GM21737 (cell line): ENCODE measurements at regions not wholly inside any gene's neighbourhood (a gene's known extent, or its start where the extent isn't known, plus 50 kb on each side); places are given as distances from the start of the nearest gene placed in this dataset.

Source experiments
- ATAC-seq: cut with Tn5 transposase; IDR thresholded peaks from one replicate; pipeline ENCODE4 v1.9.1; 2021; ENCODE audit warnings: mild to moderate bottlenecking, moderate library complexity; ENCODE audit not compliant: unreplicated experiment

DNA sequence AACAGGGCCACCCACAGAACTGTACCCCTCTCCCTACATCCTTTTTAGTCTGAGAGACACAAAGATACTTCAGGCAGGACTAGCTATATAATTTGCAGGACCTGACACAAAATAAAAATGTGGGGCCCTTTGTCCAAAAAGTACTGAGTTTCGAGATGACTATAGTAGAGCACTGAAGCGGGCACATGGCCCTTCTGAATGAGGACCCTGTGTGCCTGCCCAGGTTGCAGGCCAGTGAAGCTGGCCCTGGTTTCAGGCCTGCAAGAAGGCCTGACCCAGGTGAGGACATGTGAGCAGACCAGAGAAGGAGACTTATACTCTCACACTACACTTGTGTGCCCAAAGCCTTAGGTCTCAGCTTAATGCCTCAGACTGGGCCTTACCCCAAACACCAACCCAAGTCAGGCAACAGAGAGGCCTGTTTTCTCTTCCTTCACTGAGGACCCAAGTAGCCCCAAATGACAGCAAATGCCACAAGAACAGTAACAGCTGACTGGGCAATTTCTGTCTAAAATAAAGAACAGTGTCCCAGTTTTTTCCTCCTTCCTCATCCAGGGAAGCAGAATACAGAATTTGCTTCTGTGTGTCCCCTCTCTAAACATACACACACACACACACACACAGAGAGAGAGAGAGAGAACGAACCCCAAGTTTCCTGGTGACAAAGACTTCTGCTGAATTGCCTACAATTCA, 100.9 kb upstream of the ARHGEF3 start:
- ATAC-seq: no peak

DNA sequence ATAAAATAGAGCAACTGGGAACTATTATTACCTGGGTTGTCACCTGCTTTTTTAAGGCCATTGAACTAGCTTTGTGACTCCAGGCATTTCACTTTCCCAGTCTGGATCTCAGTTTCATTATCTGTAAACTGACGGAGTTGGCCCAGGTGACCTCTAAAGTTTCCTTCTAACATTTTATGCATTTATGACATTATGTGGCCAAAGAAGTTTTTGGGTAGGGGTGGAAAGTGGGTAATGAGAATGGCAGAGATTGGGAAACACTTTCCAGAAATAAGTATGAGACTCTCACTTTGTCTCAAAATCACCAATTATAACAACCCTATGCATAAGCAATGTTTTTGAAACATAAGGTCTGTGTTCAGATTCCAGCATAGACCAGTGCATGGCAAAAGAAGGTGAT, 99.1 kb upstream of the ARHGEF3 start:
- no peak for ATAC-seq

DNA sequence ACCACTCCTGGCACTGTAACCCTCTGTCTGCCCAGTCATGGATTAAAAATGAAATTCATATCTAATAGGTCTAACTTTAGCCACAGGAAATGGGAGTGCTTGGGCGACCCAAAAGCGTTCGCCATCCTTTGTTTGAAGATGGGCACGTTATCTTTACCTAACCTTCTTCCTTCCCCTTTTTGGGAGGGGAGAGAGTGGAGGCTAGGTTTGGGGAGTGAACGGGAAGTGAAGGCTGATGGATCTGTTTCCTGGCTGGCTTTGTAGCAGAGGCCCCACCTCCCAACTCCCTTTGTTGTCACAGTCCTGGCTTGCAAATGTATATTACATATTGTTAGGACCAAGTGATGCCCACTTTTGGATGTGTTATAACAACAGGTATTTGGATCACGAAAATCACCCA, 98.1 kb upstream of the ARHGEF3 start:
- no peak for ATAC-seq

DNA sequence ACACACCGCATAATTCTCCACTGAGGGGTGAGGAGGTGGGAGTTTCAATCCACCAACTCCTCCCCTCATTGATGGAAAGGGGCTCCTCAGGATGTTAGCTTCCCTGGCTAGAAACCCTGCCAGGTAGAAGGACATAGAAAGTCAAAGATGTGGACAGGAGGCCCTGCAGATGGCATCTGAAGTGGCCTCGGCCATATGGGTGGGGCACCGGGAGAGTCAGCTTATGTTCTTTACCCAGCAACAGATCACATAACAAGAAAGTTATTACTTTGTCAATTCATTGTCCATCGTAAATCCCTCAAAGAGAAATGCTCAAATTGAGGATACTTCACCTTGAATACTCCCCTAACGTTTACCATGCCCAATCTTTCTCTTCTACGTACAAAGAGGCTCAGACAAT, 97.3 kb upstream of the ARHGEF3 start:
- no peak for ATAC-seq

DNA sequence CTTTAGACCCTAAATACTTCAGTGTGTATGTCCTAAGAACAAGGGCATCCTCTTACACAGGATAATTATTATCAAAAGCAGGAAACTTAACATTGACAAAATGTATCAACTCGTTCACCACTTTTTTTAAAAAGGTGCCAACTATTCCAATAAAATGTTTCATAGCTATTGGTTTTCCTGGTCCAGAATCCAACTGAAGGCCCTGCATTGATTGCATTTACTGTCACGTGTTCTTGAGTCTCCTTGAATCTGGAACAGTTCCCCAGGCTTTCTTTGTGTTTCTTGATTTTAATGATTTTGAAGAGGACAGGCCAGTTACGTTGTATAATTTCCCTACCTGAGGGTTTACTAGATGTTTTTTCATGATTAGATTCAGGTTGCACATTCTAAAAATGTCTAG, 94.6 kb upstream of the ARHGEF3 start:
- no peak for ATAC-seq

DNA sequence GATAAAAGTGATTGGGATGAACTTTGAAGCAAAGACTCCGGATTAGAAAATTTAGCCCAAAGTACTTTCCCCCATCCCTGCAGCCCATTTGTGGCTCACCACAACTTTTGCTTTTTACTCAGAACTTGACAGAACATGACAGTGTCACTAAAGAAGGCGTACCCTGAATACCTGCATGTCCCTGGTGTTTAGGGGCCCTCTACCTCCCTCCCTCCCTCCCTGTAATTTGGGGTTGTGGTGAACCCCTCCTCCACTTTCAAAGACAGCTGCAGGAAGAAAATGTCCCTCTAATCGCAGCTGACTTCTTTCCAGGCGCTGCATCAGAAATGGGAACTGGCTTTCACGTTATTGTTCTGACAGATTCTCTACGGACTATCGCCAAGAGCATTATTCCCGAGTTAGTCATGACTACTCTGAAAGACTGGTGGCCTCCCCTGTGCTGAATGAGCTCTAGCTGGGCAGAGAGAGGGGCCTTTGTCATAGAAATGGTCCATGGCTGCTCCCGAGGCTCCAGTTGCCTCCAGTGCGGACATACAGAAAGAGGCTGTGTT, 93.2 kb upstream of the ARHGEF3 start:
- no peak for ATAC-seq

DNA sequence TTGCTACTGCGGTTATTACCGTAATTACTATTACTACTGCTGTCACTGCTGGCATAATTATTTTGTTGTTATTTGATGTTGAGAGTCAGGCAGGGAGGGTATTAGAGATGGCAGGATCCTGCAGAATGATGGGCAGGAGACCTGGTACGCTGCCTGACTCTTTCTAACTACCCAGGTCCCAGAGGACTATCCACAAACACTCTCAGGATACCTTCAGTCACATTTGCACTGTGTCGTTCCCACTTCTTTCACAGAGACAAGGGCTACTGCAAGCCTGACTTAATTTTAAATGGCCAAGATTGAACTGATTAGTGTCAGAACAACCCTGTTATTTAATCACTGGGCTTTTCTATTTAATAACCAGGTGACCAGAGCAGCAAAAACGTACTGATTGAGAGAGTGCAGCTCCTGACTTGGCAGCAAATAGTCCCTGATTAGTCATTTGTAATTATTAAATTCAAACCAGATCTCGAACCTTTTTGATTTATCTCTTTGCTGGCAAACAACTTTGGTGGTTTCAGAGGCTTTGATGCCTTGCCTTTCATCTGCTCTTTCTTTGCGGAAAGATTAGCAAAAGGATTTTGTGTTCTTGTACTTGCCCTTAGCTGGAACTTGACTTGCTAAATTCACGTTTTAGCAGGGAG, 88.8 kb upstream of the ARHGEF3 start:
- ATAC-seq: no peak

DNA sequence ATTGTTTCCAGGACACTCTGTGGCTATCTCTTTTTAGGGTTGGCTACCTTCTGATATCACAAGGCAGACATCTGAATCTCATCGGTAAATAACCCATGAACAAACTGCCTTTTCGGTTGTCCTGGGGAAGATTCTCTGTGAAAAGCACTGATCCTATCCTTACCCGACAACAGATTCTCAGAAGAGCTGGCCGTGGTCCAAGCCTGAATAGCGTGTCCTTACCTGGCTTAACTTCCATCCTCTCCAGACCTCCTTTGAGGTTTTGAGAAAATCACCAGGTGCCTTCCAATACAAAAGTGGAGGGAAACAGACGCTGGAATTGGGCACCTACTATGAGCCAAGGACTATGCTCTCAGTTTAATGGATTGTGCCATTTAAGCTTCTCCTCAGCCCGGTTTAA, 87.4 kb upstream of the ARHGEF3 start:
- no peak for ATAC-seq

DNA sequence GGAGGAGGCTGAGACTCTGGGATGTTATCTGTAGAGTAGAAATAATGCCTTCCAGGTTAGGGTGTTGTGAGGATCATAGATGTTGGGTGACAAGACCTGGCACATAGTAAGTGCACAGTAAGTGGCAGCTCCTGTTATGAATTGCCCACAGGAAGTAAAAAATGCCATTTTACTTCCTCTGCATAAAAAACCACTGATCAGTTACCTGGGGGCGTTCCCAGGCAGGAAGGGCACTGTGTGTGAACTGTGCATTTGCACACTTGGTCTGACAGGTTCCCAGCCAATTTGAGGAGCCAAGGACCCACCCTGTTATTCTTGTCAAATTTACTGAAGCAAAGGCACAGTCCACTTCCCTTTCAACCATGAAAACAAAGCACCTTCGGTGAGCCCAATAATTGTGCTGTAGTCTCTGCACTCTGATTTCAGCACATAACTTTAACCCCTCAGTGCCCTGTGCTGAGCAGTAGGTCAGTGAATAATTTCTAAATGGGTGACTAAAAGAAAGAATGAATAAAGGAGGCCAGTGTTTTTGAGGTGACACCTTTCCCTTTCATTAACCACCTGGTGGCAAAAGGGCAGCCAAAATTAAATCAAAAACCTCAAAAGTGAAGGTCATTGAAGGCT, 85.8 kb upstream of the ARHGEF3 start:
- no peak for ATAC-seq

DNA sequence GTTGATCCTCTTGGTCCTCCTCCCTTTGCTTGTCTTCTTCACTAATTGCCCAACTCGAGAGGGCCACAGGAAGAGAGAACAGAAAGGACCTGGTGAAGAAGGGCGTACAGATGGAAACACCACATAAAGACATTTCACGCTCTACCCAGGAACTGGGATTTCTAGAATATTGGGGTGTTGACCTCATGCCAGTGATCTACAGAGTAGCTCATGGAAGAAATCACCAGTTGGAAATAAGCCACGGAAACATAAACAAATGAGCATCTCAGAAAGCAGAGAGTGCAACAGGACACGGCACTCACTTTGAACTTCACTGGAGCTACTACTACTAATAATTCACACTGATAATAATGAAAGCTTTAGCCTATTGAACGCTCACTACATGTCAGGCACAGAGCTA, 84.6 kb upstream of the ARHGEF3 start:
- no peak for ATAC-seq

DNA sequence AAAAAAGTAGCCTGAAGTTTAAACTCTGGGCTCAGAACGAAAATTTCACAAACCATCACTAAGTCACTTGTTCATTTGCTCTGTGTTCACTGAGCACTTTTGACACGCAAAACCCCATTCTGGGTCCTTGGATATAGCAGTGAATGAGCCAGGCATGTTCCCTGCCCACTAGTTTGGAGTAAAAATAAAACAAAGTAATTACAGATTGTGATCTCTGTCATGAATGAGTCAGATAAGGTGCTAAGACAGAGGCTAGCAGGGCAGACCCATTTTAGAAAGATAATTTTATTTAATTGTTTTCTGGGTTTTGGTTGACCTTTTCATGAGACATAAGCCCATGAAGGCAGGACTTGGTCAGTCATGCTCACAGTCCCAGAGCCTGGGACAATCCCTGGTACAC, 84.1 kb upstream of the ARHGEF3 start:
- no peak for ATAC-seq

DNA sequence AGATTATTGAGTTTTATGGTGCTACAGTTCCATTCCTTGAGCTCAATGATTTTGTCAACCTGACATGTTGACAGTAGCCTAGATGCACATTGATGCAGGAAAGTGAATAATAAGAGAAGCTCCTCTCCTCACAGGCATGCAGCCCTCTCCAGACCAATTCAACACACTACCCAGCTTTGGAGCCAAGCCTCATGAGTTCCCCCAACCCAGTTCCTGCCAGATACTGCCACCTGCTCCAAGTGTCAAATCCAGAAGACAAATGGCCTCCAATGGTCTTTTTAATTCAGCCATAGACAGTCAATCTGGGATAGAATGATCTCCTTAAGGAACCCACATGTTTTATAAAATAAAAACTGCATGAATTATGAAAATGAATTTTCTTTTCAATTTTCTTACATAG, 83.7 kb upstream of the ARHGEF3 start:
- no peak for ATAC-seq

DNA sequence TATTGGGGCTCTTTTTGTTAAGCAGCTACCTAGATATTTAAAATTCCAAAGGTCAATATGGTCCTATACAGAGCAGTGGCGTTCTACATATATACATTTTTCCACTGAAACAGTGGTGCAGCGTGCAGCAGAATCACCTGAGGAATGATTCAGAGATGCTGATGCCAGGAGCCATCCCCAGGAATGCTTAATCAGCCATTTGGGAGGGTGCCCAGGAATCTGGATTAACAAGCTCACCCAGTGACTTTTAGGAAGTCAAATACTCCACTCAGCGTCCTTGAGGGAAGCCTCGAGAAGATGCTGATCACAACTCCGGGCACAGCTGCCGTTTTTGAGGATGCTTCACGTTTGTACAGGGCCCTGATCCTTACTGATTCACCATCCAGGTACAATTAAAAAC, 82.6 kb upstream of the ARHGEF3 start:
- no peak for ATAC-seq

DNA sequence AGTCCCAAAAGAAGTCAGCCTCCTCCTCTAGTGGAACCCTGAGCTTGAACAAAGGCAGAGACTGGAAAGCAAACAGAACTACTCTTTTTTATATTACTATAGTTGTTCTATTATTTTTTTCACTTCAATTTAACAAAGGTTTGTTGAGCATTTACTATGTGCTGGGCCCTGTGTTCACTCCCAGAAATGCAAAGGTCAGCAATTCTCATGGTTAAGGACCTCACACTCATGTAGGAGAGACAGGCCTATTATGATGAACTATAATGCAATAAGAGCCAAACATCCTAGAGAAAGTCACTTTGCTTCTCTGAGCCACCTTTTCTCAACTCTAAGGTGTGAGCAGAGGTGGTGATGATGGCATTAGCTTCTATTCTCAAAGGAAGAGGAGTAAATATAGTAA, 82.1 kb upstream of the ARHGEF3 start:
- no peak for ATAC-seq

DNA sequence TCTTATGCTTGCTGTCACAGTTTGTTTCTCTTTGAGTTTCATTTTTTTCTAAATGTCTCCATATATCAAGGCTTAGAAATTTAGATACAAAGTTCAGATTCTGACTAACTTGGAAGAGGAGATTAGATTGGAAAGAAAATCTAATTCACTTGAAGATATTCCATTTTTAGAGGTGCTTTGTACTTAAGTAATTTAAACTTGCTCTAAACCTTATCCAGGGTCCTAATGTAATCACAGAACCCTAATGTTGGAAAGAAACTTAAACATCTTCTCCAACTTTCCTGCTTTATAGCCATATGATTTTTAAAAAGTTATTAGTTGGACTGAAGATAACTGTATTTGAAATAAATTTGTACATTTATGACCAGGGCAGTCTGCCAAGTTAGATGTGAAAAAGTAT, 81.1 kb upstream of the ARHGEF3 start:
- no peak for ATAC-seq

DNA sequence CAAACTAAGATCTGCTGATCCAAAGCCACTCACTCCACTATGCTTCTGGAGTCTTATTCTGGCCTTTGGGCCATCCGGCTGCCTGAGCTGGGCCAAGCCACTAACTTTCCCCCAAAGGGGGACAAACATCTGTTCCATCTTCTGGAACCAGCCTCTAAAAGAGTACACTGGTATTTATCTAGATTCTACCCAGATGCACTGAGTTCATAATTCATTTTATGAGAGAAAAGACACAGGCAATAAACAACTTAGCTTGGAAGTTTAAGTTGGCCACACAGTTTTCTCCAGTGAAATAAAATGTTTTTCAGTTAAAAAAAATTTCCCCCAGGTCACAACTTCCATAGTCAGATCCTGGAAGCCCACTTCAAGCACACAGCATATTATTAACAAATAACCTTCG, 80.1 kb upstream of the ARHGEF3 start:
- ATAC-seq: no peak

DNA sequence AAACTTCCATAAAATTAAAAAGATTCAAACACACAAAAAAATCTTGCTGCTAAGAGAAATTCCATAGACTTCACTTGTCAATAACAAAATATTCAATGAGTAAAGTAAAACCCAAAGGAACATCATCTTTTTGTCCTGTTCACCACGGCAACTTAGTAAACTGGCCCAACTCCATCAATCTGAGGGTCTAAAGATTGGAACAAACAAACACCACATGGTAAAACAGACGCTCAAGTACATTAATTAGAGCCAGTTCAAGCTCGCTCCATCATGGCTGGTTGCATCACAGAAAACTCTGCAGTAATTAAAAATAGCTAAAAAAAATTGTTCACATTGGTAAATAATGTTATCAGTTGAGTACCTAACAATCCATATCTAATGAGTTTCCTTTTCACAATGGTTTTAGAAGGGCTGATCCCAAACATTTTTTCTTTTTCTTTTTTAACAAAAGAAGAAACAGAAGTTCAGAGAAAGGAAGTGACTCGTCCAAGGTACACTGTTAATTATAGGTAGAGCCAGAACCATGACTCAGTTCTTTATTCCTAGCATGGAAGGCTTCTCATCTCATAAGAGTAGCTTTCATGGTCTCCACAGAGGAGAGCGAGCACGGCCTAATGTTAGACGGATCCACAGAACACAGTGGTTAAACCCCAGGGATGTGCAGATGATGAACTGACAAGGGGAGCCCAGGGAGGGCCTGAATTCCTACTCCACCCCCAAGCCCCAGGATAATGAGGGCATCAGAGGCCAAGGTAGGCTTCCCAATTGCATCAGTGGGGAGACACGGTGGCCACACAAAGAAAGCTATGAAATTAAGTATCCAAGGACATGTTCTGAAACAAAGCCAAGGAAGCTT, 79.2 kb upstream of the ARHGEF3 start:
- ATAC-seq: no peak

DNA sequence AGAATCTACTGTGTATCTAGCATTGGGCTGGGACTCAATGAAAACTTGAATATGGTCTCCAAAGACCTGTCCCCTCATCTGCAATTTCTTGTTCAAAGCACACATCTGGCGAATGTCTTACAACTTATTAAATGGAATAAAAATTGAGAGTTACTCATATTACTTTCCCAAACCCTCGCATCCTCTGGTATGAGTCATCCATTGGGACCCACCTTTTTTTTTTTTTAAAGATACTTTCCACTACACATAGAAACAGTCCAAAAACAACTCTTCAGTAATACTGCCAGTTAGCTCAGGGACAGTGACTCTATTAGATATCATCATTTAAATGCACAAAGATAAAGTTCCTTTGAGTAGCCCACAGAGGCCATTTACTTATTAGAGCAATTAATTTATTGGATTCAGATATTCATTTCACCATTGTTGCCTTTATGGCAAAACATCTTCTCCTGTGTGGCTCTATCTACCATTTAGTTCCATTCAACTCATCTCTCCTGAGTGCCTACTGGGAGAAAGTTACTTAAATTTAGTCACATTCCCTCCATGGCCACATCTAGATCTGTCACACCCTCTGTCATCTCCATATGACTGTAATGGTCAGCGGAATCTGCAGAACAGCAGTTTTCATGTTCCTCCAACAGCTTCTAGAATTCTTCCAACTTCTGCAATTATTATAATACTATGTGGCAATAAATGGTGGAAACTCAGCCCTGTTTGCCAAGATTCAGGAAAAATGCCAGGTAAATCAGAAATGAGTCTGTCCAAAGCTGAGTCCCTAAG, 77.9 kb upstream of the ARHGEF3 start:
- ATAC-seq: no peak

DNA sequence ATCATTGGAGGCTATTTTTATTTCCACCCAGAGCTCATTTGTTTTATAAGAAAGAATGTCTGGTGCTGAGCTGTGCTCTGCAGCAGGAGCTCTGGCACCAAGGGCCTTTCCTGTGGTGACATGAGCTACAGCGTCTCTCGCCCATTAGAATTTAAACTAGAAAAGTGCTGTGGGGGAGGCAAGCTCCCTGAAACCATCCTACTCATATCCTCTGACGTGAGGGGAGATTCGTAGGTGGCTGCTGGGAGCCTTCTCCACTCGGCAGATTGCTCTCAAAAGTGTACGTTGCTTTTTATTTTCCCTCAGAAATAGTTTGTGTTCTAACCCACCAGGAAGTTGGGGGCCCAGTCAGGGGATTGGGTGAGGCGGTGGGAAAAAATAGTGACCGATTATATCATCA, 76.3 kb upstream of the ARHGEF3 start:
- ATAC-seq: no peak

DNA sequence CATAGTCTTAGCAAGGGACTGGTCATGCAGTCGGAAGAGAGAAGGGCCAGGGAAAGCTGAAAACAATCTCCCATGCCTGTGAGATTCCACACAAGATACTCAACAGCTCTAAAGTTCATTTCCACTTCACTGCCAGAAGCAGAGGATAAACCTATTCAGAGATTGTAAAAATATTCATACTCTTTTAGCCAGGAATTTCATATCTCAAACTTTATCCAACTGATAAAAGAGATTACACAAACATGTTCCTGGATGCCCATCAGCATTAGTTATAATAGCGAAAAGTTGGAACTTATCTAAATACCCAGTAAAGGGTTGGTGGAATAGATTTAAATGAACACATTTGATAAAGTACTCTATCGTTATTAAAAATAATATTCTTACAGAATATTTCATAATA, 75.2 kb upstream of the ARHGEF3 start:
- no peak for ATAC-seq

DNA sequence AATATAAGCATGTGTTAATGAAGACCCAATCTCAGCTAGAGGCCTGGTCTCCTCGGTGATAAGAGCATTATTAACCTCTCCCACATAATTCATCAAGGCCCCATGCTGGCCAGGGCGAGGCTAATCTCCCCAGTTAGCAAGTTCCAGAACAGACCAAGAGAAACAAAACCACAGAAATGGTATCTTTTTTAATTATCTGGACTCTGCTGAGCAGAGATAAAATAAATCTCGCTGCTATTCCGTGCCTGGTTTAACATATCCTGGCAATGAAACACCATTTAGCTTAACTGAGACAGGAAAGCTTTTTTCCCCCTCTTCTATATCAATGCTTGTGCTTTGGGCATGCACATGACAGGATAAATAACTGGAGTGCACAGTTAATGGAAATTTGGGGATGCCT, 72.5 kb upstream of the ARHGEF3 start:
- ATAC-seq: no peak
